SHP77 (cell line): ENCODE measurements at regions not wholly inside any gene's neighbourhood (a gene's known extent, or its start where the extent isn't known, plus 50 kb on each side); places are given as distances from the start of the nearest gene placed in this dataset.

Source experiments
- DNase-seq, 2 experiments: peaks; one replicate each; lab custom pipeline; 2025; lab: John Stamatoyannopoulos, UW

- DNase-seq: no peak
Measured at GRCh38 chr12:107474099-107474498, 211.5 kb upstream of the PWP1 start.

GRCh38 chr12:107474639-107475539 is 210.7 kb upstream of the PWP1 start:
- DNase-seq: no peak

GRCh38 chr12:107475900-107476299 is 209.7 kb upstream of the PWP1 start:
- no peak for DNase-seq

GRCh38 chr12:107477018-107477417 is 208.6 kb upstream of the PWP1 start:
- no peak for DNase-seq

- no peak for DNase-seq
Measured at GRCh38 chr12:107477947-107478610, 207.5 kb upstream of the PWP1 start.

- no peak for DNase-seq
Measured at GRCh38 chr12:107478881-107479280, 206.7 kb upstream of the PWP1 start.

GRCh38 chr12:107480836-107481608 is 204.6 kb upstream of the PWP1 start:
- DNase-seq: no peak

- DNase-seq: no peak
Measured at GRCh38 chr12:107484230-107484629, 201.4 kb upstream of the PWP1 start.

GRCh38 chr12:107484941-107485340 is 200.7 kb upstream of the PWP1 start:
- no peak for DNase-seq

GRCh38 chr12:107485731-107486130 is 199.9 kb upstream of the PWP1 start:
- DNase-seq: no peak

- no peak for DNase-seq
Measured at GRCh38 chr12:107486140-107486892, 199.3 kb upstream of the PWP1 start.

GRCh38 chr12:107487011-107487680 is 198.5 kb upstream of the PWP1 start:
- no peak for DNase-seq

- DNase-seq: no peak
Measured at GRCh38 chr12:107488666-107489065, 196.9 kb upstream of the PWP1 start.

- no peak for DNase-seq
Measured at GRCh38 chr12:107490010-107490409, 195.6 kb upstream of the PWP1 start.

- DNase-seq: no peak
Measured at GRCh38 chr12:107491856-107492255, 193.7 kb upstream of the PWP1 start.

GRCh38 chr12:107492393-107493134 is 193.0 kb upstream of the PWP1 start:
- no peak for DNase-seq

- DNase-seq: no peak
Measured at GRCh38 chr12:107493135-107493494, 192.5 kb upstream of the PWP1 start.

GRCh38 chr12:107493666-107494065 is 191.9 kb upstream of the PWP1 start:
- DNase-seq: no peak

GRCh38 chr12:107494331-107494730 is 191.3 kb upstream of the PWP1 start:
- no peak for DNase-seq

GRCh38 chr12:107495604-107496003 is 190.0 kb upstream of the PWP1 start:
- DNase-seq: no peak

- DNase-seq: no peak
Measured at GRCh38 chr12:107497231-107497630, 188.4 kb upstream of the PWP1 start.
